IPS-18a (cell line): ENCODE measurements at regions not wholly inside any gene's neighbourhood (a gene's known extent, or its start where the extent isn't known, plus 50 kb on each side); places are given as distances from the start of the nearest gene placed in this dataset.

Source experiments
- H3K27ac ChIP-seq: one replicate; pipeline ENCODE4 v1.5.1; 2013; ENCODE audit warnings: low read length
- H3K27me3 ChIP-seq: one replicate; pipeline ENCODE4 v1.6.1; 2013; ENCODE audit warnings: mild to moderate bottlenecking, low read length; ENCODE audit not compliant: control insufficient read depth, insufficient read depth
- H3K36me3 ChIP-seq: one replicate; pipeline ENCODE4 v1.6.1; 2013; ENCODE audit warnings: low read depth, low read length; ENCODE audit not compliant: control insufficient read depth
- H3K4me1 ChIP-seq: one replicate; pipeline ENCODE4 v1.6.1; 2013; ENCODE audit warnings: low read depth, low read length; ENCODE audit not compliant: control insufficient read depth
- H3K4me3 ChIP-seq: one replicate; pipeline ENCODE4 v1.5.1; 2013; ENCODE audit warnings: low read length
- H3K9ac ChIP-seq: one replicate; pipeline ENCODE4 v1.6.1; 2013; ENCODE audit warnings: mild to moderate bottlenecking, low read length, moderate library complexity
- H3K9me3 ChIP-seq: one replicate; pipeline ENCODE4 v1.6.1; 2013; ENCODE audit warnings: low read depth, low read length; ENCODE audit not compliant: control insufficient read depth

DNA sequence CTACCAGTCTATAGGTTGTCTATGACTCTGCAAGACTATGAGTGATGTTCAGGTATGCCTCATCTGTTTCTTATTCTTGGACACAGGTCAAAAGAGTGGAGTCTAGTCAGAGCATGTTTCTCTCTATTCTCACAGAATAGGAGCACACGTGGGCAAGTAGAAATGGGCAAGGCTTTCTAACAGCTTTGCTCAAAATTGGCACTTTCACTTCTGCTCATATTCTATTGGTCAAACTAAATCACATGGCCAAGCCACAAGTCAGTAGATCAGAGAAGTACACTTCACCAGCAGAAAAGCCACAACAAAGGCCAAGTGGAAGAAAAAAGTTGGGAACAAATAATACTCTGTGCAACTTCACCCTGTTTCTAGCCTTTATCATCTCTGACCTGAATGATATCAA is 354.5 kb upstream of the SYNCRIP start:
- Histone ChIP-seq H3K9me3 (no peaks in the 10 kb centered on the region), H3K27ac (no peak overlapping the region), H3K9ac (no peak overlapping the region), H3K4me1 (no peaks in the 10 kb centered on the region), H3K4me3 (no peak overlapping the region), H3K27me3 (no peaks in the 10 kb centered on the region), H3K36me3 (no peaks in the 10 kb centered on the region)

DNA sequence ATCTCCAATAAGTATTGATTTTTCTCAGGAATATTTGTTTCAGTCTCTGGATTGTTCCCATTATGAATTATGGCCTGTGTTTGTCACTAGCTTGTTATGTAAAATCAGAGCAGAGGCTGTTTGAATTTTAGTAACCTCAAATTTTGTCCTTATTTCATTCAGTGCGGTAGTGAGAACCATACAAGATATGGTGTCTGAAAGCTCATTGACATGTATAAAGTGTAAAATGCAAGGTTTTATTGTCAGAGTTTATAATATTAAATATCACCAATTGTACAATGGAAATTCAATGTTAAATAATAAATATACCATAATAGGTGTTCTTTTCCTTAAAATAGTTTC is 353.3 kb upstream of the SYNCRIP start:
- Histone ChIP-seq H3K9ac (no peak overlapping the region), H3K27me3 (no peaks in the 10 kb centered on the region), H3K36me3 (no peaks in the 10 kb centered on the region), H3K4me1 (no peaks in the 10 kb centered on the region), H3K4me3 (no peak overlapping the region), H3K9me3 (no peaks in the 10 kb centered on the region), H3K27ac (no peak overlapping the region)

DNA sequence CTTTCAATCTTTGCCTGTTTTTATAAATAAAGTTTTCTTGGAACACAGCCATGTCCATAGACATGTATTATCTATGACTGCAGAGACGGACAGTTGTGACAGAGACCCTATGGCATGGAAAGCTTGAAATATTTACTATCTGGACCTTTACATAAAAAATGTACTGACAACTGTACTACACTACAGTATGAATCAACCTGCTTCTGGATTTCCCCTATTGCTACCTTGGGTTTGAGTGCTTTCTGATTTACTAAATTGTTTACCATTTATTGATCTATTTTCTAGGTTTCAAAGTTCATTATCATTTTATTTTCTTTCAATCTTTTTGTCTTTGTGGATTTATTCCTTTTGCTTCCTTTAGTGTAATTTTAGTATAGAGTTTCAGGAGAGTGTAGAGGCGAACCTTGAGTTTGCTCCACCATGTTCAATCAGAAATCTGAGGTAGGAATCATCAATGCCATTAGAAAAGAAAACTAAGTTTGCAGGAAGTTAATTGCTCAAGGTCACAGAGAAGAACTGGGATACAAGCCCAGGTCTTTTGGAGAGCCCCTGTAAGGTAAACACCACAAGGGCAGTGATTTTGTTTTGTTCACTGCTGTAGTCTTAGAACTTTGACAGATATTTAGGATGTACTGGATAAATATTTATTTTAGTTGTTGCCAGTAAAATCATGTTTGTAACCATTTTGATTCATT is 352.8 kb upstream of the SYNCRIP start:
- Histone ChIP-seq H3K9me3 (no peaks in the 10 kb centered on the region), H3K9ac (no peak overlapping the region), H3K27me3 (no peaks in the 10 kb centered on the region), H3K4me3 (no peak overlapping the region), H3K27ac (no peak overlapping the region), H3K4me1 (no peaks in the 10 kb centered on the region), H3K36me3 (no peaks in the 10 kb centered on the region)

DNA sequence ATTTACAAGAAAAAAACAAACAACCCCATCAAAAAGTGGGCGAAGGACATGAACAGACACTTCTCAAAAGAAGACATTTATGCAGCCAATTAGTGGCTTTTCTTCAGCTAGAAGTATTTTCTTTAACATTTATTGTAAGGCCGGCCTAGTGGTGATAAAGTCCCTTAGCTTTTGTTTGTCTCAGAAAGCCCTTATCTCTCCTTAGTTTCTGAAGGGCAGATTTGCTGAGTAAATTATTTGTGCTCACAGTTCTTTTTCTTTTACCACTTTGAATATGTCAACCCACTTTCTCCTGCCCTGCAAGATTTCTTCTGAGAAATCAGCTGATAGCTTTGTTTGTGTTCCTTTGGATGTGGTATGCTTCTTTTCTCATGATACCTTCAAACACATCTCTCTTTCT is 344.0 kb upstream of the SYNCRIP start:
- Histone ChIP-seq H3K27me3 (no peaks in the 10 kb centered on the region), H3K4me3 (no peak overlapping the region), H3K9ac (no peak overlapping the region), H3K36me3 (no peaks in the 10 kb centered on the region), H3K4me1 (no peaks in the 10 kb centered on the region), H3K9me3 (no peaks in the 10 kb centered on the region), H3K27ac (no peak overlapping the region)

DNA sequence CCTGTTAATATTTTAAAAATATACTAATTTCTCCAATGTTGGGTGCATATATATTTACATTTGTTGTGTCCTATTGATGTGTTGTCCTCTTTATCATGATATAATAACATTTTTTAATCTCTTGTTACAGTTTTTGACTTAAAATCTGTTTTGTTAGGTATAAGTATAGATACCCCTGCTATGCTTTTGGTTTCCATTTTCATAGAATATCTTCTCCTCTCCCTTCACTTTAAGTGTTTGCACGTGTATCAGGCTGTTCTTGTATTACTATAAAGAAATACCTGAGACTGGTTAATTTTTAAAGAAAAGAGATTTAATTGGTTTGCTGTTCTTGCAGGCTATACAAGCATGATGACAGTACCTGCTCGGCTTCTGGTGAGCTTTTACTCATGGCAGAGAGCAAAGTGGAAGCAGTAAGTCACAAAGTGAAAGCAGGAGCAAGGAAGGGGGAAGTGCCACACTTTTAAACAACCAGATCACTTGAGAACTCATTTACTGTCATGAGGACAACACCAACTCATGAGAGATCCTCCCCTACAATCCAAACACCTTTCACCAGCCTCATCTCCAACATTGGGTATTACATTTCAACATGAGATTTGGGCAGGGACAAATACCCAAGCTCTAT is 340.5 kb upstream of the SYNCRIP start:
- Histone ChIP-seq H3K9me3 (no peaks in the 10 kb centered on the region), H3K9ac (no peak overlapping the region), H3K4me3 (no peak overlapping the region), H3K27ac (no peak overlapping the region), H3K27me3 (no peaks in the 10 kb centered on the region), H3K36me3 (no peaks in the 10 kb centered on the region), H3K4me1 (no peaks in the 10 kb centered on the region)

DNA sequence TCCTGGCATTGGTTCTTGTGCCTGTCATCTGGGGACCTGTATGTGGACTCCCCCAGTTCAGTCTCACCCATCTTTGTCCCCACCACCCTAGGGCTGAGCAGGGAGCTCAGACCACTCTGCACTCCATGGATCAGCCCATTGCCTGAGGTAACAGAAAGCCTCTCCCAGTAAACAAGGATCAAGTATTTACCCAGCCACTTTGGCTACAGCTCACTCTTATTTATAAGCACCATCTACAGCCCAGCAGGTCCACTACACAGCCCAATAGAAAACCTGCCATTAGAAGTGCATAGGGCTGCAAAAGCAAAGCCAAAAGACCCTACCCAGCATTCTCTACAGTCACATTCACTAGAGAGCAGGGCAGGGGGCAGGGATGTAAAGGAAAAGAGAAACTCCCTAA is 335.0 kb upstream of the SYNCRIP start:
- no peak overlapping the region for H3K27ac ChIP-seq
- H3K9me3 ChIP-seq, result no peaks in the 10 kb centered on the region
- H3K9ac ChIP-seq, result no peak overlapping the region
- no peaks in the 10 kb centered on the region for H3K36me3 ChIP-seq
- H3K4me1 ChIP-seq, result no peaks in the 10 kb centered on the region
- no peaks in the 10 kb centered on the region for H3K27me3 ChIP-seq
- no peak overlapping the region for H3K4me3 ChIP-seq

DNA sequence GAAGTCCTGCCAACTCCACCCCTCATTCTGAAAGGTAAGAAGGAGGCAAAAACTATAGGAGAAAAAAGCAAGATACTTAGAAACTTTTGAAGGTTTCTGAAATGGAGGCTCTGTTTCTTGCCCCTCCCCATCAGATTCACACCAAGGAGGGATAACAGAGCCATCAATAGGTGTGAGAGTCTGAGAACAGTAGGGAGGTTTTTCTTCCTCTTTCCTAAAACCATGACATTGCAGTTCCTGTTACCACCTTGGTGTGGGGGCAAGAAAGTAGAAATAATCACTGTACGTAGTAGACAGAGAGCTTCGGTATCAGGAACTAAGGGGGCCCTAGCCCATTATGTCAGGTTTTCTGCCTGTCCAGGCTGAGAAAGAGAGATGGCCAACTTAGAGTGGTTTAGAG is 333.3 kb upstream of the SYNCRIP start:
- H3K4me1 ChIP-seq, result no peaks in the 10 kb centered on the region
- no peak overlapping the region for H3K9ac ChIP-seq
- H3K36me3 ChIP-seq, result no peaks in the 10 kb centered on the region
- no peak overlapping the region for H3K4me3 ChIP-seq
- H3K27me3 ChIP-seq, result no peaks in the 10 kb centered on the region
- no peak overlapping the region for H3K27ac ChIP-seq
- H3K9me3 ChIP-seq, result no peaks in the 10 kb centered on the region

DNA sequence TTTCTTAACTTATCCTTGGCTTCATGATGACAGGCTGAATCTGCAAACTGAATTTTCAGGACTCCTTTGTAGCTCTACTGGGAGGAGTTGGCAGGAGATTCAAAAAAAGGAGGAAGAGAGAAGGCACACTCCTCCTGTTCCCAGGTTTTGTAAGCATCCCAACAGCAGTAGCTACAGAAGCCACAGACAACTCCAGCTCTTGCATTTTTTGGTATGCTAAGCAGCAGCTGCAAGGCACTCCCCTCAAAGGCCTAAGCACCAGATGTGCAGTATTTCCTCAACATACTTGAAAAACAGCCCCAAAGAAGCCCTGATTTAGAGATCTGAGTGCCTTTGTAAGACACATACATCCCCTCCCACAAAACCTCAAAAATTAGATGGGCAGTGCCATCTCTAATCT is 328.6 kb upstream of the SYNCRIP start:
- H3K27ac ChIP-seq, result no peak overlapping the region
- no peaks in the 10 kb centered on the region for H3K36me3 ChIP-seq
- no peaks in the 10 kb centered on the region for H3K9me3 ChIP-seq
- H3K4me1 ChIP-seq, result no peaks in the 10 kb centered on the region
- no peak overlapping the region for H3K9ac ChIP-seq
- H3K4me3 ChIP-seq, result no peak overlapping the region
- no peaks in the 10 kb centered on the region for H3K27me3 ChIP-seq

DNA sequence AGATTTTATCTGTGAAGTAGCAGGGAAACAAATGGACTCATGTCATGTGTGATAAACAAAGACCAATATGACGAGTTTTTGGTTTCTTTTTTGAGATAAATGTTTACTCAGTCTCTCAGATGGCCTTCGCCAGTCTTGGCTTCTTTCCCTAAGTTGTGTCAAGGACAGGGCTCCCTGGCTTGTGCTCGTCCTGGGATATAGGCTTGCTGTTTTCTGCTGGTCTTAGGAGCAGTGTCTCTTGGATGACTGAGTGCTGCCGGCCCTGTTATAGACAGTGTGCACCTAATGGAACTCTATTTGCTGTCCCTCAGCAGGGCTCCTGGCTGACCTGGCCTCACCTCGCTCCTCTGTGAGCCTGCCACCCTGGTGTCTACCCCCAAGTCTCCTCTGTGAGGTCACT is 324.1 kb upstream of the SYNCRIP start:
- H3K4me3 ChIP-seq, result no peak overlapping the region
- H3K27ac ChIP-seq, result no peak overlapping the region
- no peaks in the 10 kb centered on the region for H3K27me3 ChIP-seq
- H3K9ac ChIP-seq, result no peak overlapping the region
- H3K4me1 ChIP-seq, result no peaks in the 10 kb centered on the region
- H3K9me3 ChIP-seq, result no peaks in the 10 kb centered on the region
- H3K36me3 ChIP-seq, result no peaks in the 10 kb centered on the region

DNA sequence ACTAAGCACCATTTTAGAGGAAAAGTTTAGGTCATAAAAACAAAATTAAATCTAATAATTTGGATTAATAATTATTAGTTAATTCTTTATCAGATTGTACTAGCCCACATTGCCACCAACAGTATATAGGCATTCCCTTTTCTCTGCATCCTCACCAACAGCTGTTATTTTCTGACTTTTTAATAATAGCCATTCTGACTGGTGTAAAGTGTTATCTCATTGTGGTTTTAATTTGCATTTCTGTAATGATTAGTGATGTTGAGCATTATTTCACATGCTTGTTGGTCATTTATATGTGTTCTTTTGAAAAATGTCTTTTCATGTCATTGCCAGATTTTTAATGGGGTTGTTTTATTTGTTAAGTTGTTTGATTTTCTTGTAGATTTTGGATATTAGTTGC is 319.1 kb upstream of the SYNCRIP start:
- H3K27ac ChIP-seq, result no peak overlapping the region
- no peaks in the 10 kb centered on the region for H3K4me1 ChIP-seq
- no peaks in the 10 kb centered on the region for H3K27me3 ChIP-seq
- H3K4me3 ChIP-seq, result no peak overlapping the region
- H3K36me3 ChIP-seq, result no peaks in the 10 kb centered on the region
- H3K9me3 ChIP-seq, result no peaks in the 10 kb centered on the region
- no peak overlapping the region for H3K9ac ChIP-seq

DNA sequence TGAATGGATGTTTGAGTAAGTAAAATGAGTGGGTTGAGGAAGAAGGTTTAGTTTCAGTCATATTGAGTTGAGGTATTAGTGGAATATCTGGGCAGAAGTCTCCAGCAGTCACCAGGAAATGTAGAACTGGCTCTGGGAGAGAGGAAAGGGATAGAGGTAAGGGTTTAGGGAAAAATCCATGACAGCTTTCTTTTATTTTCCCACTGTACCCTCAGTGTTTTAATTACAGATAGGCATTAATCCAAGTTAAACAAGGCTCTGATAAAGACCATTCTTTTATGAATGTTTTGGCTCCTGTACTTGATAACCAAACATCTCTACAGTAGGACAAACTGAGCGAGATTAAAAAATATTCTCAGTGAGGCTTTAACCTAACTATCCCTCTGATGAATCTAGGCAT is 318.4 kb upstream of the SYNCRIP start:
- H3K27ac ChIP-seq, result no peak overlapping the region
- H3K9ac ChIP-seq, result no peak overlapping the region
- no peaks in the 10 kb centered on the region for H3K27me3 ChIP-seq
- H3K4me1 ChIP-seq, result no peaks in the 10 kb centered on the region
- H3K4me3 ChIP-seq, result no peak overlapping the region
- no peaks in the 10 kb centered on the region for H3K36me3 ChIP-seq
- H3K9me3 ChIP-seq, result no peaks in the 10 kb centered on the region

DNA sequence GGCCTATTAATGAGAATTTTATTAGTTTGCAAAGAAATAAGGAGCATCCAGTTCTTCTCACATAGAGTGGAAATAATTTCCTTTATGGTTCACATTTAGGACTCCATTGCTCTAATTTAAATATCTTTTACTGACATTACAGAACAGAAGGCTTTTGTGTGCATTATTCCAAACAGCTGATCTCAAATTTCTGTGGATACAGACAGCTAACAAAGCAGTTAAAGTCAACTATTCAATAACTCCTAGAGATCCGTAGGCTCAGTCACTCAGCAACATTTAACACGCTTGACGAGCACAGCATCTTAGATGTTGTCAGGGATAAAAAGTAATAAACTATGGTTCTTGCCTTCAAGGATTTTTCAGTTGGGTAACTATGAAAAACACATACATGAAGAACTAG is 305.8 kb upstream of the SYNCRIP start:
- Histone ChIP-seq H3K9me3 (no peaks in the 10 kb centered on the region), H3K36me3 (no peaks in the 10 kb centered on the region), H3K27me3 (no peaks in the 10 kb centered on the region), H3K4me1 (no peaks in the 10 kb centered on the region), H3K9ac (no peak overlapping the region), H3K27ac (no peak overlapping the region), H3K4me3 (no peak overlapping the region)
